CD4-positive, alpha-beta T cell treated with Interleukin-21 for 1 hour (primary cell): ENCODE measurements at regions not wholly inside any gene's neighbourhood (a gene's known extent, or its start where the extent isn't known, plus 50 kb on each side); places are given as distances from the start of the nearest gene placed in this dataset.
"Not testable (repeated sequence)": the region's sequence is repeated elsewhere in the genome, so short reads cannot be mapped to it uniquely, and the experiment has no call there.

Experiments used
- DNase-seq: peaks from one replicate; pipeline ENCODE4 v3.0.0-alpha.2; 2020

DNA sequence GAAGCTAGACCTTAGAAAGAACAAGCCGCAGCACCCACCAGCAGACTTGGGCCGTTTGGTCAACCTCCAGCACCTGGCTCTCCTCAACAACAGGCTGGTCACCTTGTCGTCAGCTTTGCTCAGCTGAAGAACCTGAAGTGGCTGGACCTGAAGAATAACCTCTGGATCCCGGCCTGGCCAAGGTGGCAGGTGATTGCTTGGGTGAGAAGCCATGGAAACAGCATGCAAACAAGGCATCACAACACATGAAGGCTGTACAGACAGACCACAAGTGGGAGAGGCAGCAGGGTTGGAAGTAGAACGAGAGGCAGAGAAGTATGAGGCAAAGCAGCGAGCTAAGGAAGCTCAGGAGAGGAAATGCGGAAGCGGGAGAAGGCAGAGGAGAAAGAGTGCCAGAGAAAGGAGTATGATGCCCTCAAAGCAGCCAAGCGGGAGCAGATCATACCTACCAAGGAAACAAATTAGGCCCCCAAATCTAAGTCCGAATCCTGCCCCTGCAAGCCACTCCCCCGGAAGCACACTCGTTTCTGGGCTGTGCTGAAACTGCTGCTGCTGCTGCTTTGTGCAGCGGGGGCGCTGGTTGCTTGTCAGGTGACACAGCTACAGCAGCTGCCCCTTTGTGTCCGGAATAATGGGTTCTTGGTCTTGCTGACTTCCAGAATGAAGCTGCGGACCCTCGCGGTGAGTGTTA is 121.6 kb upstream of the LGSN start:
- peak; percentile 12 for DNase-seq

DNA sequence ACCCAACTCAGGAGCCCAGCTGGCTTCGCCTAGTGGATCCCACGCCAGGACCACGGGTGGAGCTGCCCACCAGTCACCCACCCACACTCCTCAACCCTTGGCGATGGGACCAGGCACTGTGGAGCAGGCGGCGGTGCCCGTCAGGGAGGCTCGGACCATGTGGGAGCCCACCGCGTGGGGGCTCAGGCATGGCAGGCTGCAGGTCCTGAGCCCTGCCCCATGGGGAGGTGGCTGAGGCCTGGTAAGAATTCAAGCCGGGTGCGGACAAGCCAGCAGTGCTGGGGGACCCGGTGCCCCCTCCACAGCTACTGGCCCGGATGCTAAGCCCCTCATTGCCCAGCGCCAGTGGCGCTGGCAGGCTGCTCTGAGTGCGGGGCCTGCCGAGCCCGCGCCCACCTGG is 123.1 kb upstream of the LGSN start:
- DNase-seq = no peak

DNA sequence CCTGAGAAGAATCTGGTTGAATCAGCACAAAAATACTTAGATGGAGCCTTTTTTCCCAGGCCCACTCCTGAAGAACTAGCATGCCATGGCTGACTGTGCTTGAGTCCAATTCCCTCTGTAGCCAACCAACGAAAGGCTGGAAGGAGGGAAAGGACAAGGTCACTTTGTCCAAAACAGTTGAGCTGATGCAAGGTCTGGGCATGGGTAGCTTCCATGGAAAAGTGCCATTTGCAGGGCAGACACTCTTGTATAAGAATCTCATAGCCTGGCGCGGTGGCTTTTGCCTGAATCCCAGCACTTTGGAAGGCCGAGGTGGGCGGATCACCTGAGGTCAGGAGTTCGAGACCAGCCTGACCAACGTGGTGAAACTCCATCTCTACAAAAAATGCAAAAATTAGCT is 125.0 kb upstream of the LGSN start:
- DNase-seq = no peak

DNA sequence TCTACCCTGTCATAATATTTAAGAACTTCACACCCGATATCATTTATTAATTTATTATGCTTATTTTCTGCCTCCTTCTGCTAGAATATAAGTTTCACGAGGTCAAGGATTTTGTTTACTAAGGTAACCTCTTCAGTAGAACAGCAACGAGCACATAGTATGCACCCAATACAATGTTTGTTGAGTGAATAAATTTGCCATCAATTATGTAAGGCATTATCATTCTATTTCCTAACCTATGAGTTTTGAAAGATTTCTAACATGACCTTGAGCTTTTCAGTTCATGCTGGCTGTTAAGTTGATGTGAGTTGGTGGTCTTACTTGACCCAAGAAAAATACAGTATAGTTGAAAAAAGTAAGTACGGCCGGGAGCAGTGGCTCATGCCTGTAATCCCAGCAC is 125.9 kb upstream of the LOC128125822 start:
- DNase-seq = no peak

DNA sequence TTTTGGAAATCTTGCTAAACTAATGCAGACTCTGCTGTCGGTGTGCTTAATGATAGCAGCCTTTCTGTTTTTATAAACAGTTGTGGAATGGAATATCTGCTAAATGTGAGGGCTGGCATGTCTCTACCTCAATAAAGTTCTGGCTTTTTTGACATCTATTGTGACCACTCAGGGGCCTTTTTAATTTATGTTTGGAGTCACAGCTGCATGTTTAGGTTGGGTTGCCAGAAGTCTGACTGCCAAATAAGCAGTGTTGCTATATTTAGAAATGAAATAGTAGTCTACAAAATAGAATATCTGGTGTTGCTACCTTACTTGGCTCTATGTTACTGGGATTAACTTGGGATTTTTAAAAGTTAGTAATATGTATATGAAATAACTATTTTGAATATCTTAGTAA is 125.1 kb upstream of the LOC128125822 start:
- DNase-seq = no peak

DNA sequence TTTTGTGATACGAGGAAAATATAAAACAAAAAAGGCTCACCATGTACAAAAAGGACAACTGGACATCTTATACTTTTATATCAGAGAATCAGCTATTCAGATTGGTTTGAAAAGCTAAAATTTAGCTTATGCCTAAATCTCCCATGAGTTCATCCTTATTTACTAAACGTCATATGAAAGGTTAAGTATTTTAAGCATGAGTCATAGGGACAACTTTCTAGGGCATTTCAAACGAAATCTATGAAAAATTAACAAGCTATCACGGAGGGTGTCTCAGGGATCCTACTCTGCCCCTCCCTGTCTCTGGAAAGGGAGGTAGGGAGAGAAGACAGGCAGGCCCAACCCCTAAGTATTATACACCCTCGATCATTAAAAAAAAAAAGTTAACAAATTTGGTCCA is 124.1 kb upstream of the LOC128125822 start:
- DNase-seq = no peak

DNA sequence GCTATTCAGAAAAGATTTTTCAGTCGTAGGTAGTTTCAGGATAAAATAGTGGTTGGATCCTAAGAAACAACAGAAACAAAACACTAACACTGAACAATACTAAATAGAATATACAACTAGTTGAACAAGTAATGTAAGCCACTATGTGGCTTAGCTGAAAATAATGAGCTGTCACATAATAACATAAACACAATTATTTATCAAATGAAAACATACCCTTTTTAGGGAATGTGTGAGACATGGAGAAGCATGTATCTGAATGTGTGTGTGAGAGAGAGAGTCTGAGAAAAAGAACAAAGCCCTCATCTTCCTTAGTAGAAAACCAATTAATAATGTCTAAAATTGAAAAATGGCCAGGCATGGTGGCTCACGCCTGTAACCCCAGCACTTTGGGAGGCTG is 122.6 kb upstream of the LOC128125822 start:
- DNase-seq = no peak

DNA sequence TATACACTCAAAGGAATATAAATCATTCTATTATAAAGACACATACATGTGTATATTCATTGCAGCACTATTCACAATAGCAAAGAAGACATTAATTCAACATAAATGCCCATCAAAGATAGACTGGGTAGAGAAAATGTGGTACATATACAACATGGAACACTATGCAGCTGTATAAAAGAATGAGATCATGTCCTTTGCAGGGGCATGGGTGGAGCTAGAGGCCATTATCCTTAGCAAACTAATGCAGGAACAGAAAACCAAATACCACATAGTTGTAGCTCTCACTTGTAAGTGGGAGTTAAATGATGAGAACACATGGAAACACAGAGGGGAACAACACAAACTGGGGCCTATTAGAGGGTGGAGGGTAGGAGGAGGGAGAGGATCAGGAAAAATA is 121.0 kb upstream of the LOC128125822 start:
- no peak for DNase-seq

DNA sequence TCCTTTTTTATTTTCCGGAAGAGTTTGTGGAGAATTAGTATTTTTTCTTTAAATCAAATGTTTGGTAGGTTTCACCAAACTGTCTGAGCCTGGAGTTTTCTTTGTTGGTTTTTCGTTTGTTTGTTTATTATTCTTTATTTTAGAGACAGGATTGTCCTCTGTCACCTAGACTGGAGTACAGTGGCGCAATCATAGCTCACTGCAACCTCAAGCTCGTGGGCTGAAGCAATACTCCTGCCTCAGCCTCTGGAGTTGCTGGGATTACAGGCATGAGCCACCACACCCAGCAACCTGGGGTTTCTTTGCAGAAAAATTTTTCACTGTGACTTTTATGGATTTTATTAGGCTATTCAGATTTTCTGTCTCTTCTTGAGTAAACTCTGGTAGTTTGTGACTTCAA is 120.2 kb upstream of the LOC128125822 start:
- no peak for DNase-seq

DNA sequence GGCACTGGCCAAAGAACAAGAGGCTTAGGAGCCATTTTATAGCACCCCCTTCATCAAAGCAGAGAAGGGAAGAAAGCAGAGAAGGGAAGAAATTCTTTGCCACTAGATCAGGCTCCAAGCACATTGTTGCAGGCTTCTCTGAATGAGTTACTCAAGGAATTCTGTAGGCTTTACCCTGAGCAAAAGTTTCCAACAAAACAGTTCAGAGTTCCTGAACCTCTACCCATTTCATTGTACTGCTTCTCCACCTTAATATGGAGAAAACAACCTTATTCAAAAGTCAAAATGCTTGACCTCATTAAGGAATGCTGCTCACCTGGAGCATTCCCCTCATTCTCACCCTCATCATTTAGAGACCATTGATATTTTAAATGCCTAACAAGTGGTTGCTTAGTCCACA is 115.5 kb upstream of the LOC128125822 start:
- DNase-seq = no peak

DNA sequence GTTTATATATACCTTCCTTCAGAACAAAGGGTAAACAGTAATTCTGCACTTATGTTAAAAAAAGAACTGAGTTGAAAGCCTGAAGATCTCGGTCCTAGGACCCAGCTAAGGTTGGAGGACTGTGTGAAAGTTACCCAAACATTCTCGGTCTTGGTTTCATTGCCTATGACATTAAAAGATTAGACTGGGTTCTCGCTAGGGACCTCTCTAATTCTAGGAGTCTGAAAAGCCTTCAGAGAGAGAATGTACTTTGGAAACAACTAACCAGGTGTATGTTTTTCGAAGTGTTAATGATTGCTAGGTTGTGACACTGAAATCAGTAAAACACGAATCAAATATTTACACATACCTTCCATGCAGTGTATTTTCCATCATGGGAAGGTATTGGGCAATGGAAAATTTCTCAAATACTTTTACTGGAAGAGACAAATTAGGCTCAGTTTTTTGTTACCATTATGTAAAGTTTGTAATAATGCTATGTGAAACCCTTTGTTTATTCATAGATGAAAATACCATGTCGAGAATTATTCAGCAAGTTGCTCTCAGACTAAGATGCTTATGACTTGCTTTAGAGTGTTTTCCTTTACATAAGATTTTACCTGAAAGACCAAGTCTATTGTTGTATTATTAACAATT is 113.7 kb upstream of the LOC128125822 start:
- DNase-seq = no peak

DNA sequence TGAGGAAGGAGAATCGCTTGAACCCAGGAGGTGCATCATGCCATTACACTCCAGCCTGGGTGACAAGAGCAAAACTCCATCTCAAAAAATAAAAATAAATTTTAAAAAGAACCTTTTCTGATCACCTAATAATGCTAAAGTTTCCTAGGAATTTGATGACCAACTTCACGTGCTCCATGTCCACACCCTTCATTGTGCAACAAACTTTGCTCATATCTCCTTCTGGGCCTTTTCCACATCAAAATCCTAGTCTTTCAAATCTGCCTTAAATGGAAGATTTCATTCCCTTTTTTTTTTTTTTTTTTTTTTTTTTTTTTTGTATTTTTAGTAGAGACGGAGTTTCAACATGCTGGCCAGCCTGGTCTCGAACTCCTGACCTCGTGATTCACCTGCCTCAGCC is 112.5 kb upstream of the LOC128125822 start:
- no peak for DNase-seq

DNA sequence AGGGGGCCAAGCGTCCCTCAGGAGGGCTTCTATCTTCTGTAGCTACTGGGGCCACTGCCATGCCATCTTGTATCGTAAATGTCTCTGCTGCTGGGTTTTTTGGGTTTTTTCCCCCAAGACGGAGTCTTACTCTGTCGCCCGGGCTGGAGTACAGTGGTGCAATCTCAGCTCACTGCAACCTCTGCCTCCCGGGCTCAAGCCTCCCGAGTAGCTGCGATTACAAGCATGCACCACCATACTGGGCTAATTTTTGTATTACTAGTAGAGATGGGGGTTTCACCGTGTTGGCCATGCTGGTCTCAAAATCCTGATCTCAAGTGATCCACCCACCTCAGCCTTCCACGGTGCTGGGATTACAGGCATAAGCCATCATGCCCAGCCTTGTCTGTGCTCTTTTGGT is 111.3 kb upstream of the LOC128125822 start:
- no peak for DNase-seq

DNA sequence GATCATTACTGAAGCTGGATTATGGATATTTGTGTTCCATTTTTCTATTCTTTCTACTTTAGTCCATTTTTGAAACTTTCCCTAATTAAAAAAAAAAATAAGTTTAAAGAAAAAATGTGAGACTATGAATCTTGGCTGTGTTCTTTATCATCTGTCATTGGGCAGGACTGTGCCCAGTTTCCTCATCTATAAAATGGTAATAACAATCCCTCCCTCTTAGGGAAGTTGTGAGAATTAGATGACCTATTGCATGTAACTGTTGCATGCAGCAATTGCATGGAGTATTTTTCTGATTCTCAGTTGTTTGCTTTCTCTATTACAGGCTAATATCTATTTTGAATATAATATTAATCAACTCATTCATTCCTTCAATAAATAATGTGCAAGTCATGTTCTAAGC is 108.2 kb upstream of the LOC128125822 start:
- no peak for DNase-seq

DNA sequence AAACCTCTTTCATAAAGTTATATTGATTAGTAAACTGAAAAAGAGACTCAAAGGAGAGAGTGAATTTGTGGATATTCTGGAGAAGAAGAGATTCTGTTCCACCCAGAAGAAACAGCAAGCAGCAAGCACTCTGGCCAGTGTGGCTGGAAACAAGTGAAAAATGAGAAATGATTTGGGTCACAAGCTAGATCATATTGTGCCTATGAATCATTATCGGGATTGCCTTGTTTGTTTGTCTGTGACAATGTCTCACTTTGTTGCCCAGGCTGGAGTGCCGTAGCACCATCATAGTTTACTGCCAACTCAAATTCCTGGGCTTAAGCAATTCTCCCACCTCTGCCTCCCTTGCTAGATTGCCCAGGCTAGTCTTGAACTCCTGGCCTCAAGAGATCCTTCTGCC is 106.5 kb upstream of the LOC128125822 start:
- DNase-seq = no peak

DNA sequence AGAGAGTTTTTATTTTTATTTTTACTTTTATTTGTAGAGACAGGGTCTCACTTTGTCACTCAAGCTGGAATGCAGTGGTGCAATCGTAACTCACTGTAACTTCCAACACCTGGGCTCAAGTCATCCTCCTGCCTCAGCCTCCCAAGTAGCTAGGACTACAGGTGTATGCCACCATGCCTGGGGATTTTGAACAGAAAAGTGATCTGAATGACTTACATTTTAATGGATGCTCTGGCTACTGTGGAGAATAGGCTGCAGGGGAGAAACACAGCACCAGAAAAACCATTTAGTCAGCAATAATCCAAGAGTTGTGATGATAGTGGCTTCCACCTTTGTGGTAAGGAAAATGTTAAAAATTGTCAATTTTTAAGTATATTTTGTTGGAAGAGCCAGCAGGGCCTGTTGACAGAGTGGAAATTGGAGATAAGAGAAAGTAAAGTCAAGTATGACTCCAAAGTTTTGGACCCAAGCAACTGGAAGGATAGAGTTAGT is 106.0 kb upstream of the LOC128125822 start:
- no peak for DNase-seq

DNA sequence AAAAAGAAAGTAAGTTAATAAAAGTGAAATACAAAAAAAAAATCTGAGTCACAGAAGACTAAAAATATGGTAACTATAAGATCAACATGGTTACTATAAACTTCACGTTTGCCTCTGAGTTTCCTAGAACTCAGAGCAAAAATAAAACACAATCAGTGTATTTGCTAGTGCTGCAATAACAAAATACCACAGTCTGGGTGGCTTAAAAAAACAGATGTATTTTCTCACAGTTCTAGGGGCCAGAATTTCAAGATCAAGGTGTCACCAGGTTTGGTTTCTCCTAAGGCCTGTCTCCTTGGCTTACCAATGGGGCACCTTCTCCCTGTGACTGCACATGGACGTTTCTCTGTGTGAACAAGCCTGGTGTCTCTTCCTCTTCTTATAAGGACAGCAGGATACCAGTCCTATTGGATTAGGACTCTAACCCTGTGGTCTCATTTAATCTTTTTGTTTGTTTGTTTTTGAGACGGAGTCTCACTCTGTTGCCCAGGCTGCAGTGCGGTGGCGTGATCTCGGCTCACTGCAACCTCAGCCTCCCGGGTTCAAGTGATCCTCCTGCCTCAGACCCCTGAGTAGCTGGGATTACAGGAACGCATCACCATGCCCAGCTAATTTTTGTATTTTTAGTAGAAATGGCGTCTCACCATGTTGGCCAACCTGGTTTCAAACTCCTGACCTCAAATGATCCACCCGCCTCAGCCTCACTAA is 104.9 kb upstream of the LOC128125822 start:
- DNase-seq = no peak

DNA sequence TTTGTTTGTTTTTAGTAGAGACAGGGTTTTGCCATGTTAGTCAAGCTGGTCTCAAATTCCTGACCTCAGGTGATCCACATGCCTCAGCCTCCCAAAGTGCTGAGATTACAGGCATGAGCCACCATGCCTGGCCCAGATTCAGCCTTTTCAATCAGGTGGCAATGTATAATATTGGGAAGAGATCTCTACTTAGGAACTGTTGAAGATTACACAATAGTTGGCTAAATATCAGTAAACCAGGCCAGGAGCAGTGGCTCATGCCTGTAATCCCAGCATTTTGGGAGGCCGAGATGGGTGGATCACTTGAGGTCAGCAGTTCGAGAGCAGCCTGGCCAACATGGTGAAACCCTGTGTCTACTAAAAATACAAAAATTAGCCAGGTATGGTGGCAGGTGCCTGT is 101.1 kb upstream of the LOC128125822 start:
- not testable (repeated sequence) for DNase-seq

DNA sequence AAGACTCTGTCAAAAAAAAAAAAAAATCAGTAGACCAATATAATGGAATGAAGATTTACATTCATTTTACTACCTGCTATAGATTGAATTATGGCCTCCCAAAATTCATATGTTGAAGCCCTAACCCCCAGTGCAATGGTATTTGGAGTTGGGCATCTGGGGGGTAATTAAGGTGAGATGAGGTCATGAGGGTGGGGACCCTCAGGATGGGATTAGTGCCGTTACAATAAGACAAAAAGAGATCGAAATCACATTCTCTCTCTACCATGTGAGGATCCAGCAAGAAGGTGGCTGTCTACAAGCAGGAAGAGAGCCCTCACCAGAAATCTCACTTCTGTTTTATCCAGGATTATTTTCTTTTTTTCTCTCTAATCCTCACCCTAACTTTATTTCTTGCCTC is 100.6 kb upstream of the LOC128125822 start:
- no peak for DNase-seq

DNA sequence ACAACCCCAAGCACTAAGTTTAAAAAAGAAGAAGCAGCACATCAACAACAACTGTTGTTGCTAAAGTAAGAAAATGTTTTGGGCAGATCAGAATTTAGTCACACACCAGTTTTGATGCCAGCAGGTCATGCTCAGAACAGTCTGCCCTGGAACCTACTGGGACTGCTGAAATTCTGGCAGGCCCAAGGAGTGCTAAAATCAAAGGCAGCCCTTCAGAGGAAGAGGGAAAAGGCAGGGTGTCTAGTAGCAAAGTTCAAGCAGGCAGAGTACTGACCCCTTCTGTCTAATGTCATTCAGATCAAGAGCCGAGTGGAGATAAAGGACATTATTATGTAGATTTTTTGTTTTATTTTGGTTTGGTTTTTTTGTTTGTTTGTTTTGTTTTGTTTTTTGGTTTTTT is 96.6 kb upstream of the LOC128125822 start:
- no peak for DNase-seq

DNA sequence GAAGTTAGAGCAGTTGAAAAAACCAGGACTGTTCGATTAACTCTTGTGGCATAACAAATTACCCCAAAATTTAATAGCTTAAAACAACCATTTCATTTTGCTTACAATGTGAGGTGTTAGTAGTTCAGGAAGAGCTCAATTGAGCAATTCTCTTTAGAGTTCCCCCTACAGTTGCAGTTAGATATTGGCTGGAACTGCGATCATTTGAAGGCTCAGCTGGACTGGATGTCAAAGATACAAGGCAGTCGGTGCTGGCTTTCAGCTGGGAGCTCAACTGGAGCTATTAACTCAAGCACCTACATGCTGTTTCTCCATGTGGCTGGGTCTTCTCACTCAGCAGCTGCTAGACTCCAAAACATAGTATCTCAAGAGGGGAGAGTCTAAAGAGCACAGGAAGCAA is 96.0 kb upstream of the LOC128125822 start:
- DNase-seq = no peak

DNA sequence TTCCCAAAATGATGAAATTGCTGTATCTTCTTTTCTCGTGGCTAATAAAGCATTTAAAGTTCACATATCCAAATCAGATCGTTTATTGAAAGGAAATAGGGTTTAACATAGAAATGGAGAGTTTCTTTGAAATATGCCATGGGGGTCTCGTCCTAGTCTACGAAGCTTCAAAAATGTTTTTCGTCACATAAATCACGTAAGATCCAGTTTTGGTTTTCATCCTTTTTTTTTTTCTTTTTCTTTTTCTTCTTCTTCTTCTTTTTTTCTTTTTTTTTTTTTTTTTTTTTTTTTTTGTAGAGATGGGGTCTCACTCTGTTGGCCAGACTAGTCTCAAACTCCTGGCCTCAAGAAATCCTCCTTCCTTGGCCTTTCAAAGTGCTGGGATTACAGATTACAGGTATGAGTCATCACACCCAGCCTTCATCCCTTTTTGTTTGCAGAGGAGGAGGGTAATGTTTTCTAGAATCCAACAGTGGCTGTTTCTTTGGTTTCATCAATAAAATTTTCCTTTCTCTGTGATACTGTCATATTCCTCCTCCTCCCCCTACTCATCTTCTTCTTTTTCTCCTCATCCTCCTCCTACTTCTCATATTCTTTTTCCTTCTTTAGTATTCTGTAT is 94.7 kb upstream of the LOC128125822 start:
- no peak for DNase-seq

DNA sequence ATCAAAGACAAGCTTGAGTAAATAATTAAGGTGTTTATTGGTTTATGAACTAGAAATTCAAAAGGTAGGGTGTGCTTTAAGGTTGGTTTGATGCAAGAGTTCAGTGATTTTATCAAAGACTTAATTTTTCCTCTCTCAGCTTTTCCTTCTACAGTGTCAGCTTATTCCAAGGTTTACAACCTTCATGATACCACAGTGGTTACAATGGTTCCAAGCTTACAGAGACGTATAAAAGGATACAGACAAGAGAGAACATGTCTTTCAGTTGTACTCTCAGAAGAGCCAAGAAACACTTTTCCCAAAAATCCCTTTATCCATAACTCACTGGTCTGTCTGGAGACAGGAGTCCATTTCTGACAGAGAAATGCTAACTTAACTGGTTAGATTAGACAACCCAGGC is 93.5 kb upstream of the LOC128125822 start:
- DNase-seq = no peak

DNA sequence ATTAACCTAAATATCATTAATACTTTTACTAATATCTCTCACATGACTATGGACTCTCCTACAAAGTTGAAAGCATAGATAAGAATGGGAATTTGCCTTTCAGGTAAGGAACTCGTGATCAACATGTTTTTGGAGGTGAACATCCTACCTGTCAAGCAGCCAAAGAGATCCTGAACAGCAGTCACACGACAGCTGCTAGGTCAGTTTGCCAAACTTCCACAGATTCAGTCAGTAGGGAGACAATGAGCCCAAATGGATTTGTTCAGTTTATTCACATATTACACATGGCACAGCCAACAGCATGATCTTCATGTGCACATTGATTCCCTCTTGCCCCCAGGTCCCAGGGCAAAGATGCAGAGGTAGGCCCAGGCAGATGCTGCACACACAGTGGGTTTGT is 86.1 kb upstream of the LOC128125822 start:
- DNase-seq = no peak
